NOMO-1 treated with DMSO at 0.1 percent for 48 hours (cell line): ENCODE measurements at regions not wholly inside any gene's neighbourhood (a gene's known extent, or its start where the extent isn't known, plus 50 kb on each side); places are given as distances from the start of the nearest gene placed in this dataset.
"Not testable (repeated sequence)": the region's sequence is repeated elsewhere in the genome, so short reads cannot be mapped to it uniquely, and the experiment has no call there.

ENCODE experiments used
- DNase-seq: peaks from one replicate; lab custom pipeline; 2025; ENCODE audit not compliant: unreplicated experiment; lab: John Stamatoyannopoulos, UW

- DNase-seq, result no peak
These were observed 127.8 kb upstream of the CADM1 start for GRCh38 chr11:115632061-115632460.

GRCh38 chr11:115631609-115632008 is 127.4 kb upstream of the CADM1 start:
- DNase-seq, result no peak

DNA sequence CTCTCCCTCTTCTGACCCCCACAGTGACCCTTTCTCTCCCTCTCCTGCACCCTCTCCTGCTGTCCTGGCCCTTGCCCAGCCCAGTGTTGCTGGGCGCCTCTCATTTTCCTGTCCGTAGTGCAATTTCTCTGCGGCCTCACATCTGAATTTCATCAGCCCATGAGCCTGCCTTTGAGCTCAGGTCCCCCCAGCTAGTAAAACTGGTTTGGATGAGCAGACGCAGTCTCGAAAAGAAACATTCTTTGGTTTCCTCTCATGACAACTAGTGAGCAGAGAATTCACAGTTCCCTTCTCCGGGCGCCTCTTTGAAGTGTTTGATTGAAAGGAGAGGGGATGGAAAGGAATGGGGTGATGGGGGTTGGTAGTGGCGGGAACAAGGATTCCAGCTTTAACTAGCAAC is 126.0 kb upstream of the CADM1 start:
- no peak for DNase-seq

DNA sequence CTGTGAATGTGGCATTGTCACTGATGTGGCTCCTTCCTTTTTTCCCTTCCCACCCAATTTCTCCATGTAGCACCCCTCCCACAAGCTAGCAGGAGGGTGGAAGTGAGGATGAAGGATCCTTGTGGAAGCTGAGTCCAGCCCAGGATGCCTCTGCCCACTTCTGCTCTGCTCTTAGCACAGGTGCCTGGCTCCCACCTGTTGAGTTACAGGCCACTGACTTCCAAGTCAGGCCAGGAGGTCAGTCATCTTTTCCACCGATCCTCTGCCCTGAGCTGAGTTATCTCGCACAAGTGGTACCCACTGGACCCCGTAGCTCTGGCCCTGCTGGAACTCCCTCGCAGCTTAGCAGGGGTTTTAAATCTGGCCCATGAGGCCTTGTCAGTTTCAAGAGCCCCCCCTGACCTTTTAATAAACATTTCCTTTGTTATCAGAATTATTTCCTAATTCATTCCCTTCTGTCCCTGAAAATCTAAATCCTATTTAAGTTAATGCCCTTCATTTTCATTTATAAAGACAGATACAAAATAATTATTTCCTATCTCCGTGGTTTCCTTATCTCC is 125.3 kb upstream of the CADM1 start:
- no peak for DNase-seq

DNA sequence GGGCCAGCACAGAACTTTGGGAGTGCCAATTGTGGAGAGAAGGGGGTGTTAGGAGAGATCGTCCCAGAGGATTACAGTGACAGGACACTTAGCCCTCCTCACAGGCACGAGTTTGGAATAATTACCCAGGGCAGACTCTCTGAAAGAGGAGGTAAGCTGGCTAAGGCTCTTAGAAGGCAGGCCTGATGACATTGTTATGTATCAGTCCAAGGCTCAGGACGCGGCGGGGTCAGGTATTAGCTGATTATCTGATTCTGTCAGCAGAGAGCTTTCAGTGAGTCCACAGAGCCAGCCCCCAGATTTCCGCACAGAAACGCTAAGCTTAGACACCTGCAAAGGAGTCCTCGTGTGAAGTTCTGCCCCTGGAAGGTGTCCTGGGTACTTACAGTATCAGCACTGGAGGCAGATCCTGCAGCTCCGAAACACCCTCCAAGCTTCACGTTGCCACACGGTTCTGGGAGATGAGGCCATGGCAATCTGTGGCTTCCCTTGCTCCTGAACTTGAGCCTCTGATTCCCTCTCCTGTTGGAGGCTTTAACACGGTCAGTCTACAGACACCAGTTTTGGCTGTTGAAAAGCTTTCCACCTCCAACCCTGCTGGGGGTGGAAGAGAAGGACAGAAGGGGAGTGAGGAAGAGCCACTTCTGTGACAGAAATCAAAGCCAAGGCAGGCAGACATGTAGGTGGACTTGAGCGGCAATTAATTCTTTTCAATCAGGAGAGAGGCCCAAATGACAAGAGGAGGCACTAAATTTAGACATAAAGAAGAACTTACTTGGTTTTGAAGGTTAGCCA is 123.6 kb upstream of the CADM1 start:
- DNase-seq, result no peak

DNA sequence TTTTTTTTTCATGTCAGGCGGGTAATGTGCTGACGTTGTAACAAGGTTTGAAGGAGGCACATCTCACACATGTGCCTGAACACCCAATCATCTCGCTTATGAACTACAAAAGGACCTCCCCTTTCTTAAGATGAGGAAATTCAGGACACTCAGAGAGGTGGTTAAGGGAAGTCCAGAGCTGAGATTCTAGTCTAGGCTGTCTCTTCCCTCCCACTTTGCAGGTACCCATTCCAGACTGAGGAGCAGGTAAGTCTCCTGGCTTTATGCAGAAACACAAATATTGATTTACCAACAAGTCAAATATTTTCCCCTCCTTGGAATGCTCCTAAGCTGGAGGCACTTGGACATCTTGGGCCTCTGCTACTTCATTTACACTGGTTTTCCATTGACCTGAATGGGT is 122.9 kb upstream of the CADM1 start:
- DNase-seq, result no peak

DNA sequence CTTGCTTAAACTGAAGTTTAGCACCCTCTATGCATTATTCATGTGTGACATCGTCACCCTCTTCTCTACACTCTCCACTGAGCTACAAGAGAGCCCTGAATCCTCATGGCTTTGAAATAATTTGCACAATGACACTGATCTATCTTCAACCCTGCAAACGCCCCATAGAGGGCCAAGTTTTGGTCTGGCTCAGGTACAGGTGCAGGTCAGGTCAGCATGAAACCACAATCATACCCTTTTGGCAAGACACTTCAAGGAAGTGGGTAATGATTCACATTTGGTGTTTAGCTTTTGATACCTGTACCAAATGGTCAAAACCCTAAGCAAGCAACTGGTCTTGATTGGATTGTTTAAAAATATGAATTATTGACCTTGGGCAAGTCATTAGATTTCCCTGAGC is 122.2 kb upstream of the CADM1 start:
- DNase-seq, result no peak

- no peak for DNase-seq
These were observed 121.3 kb upstream of the CADM1 start for GRCh38 chr11:115625502-115625901.

DNA sequence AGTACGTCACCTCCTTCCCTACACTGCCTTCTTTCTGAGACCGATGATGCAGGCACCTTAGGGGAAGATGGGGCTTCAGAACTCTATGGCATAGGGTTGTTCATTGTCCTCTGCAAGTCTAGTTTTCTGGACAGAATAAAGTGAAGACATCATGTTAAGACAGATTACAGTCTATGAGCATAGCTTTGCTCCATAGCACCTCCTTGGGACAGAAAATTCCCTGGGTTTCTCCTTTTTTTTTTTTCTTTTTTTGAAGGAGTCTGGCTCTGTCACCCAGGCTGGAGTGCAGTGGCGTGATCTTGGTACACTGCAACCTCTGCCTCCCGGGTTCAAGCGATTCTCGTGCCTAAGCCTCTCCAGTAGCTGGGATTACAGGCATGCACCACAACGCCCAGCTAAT is 119.8 kb upstream of the CADM1 start:
- DNase-seq, result no peak

GRCh38 chr11:115623021-115623451 is 118.8 kb upstream of the CADM1 start:
- no peak for DNase-seq

DNA sequence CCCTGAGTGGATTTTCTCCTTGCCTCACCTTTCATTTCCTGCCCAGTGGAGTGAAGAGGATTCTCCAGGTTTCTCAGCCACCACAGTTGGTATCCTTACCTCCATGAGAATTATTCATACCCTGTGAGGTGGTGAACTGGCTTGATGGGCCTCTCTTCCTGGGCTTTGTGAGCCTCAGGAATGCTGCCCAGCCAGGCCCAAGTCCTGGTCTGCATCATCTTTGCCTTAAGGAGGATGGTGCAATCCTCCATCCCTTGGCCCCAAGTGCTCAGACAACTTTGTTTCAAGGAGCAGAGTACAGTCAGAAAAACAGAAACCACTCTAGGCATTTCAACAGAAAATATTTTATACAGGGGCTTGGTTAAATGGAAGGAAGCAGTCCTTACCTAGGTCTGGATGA is 114.2 kb upstream of the CADM1 start:
- DNase-seq, result no peak

DNA sequence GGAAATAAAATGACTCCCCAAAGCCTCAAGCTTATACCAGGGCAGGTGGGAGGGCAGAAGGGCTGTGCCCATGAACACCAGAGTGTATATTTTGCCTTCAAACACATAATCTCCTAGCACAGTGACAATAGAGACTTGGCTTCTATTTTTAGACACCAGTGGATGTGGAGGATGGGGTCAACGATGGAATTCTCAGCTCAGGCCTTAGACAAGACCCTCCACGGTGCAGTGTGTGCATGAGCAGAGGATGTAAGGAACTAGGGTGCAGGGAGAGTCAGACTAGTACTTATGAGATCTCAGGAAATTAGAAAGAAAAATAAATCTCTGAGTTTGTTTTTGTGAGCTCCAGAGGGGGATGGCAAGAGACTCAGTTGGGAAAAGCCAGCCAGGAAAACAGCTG is 113.6 kb upstream of the CADM1 start:
- DNase-seq, result no peak

DNA sequence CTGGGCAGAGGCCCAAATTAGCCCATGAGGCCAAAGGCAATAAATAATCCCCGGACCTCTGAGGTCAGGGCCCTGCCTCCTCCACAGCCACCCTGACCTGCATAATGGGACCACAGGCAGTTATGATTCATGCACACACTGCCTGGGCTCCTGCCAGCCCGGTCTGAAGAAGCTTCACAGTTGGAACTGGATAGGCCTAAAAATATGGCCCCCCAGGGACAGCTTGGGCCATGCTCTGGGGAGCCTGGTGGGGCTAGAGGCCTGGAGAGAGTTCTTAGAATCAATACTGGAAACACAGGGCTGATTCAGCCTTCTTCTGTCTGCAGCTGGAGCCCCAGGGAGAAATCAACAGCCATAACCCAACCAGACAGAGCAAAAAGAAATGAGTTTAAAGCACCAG is 112.8 kb upstream of the CADM1 start:
- DNase-seq, result no peak

DNA sequence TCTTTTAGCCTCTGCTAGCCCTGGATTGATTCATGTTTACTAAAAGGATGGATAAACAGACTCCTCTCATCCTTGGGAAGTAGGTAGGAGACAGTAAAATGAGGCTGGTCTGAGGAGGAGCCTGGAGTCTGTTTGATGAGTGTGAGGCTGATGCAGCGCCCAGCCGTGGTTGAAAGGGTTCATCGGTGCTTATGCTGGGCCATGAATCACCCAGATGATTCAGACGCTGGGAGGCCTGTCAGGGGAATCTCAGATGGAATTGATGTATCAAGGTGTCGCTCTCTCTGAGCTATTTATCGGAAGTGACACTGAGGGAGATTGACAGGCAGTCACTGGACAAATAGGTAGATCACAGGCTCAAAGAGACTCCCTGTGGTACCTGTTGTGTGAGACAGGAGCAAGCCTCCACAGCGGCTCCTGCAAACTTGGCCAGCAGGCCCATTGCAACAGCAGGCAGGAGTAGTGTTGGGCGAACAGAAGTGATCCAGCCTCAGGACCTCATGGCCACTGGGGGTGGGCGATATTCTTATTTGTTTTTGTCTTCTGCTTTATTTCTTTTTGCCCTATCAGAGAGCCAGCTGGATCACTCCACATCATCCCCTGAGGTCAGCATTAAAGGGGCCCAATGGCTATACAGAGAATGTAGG is 109.9 kb upstream of the CADM1 start:
- DNase-seq, result no peak

GRCh38 chr11:115613004-115613403 is 108.8 kb upstream of the CADM1 start:
- no peak for DNase-seq

GRCh38 chr11:115612046-115612730 is 108.0 kb upstream of the CADM1 start:
- DNase-seq, result no peak

- no peak for DNase-seq
These were observed 107.1 kb upstream of the CADM1 start for GRCh38 chr11:115611343-115611742.

GRCh38 chr11:115610908-115611307 is 106.7 kb upstream of the CADM1 start:
- no peak for DNase-seq

- not testable (repeated sequence) for DNase-seq
These were observed 106.0 kb upstream of the CADM1 start for GRCh38 chr11:115610234-115610633.

DNA sequence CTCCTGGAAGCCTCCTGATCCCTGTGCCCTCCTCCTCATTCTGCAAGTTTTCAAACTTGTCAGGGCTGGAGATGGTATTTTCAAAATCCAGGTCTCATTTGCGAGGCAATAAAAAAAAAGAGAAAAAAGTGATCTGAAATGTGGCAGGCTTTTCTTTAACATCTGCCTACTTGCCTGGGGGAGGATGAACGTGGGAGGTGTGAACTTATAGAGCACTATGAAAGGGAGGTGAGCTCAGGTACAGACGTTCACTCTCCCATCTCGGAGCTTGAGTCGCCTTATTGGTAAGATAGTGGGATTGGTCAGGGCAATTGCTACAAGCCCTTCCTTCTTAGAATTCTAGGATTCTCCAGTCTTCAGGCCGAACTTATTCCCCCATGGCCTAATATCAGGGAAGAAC is 104.8 kb upstream of the CADM1 start:
- no peak for DNase-seq

- DNase-seq, result no peak
These were observed 103.5 kb upstream of the CADM1 start for GRCh38 chr11:115607621-115608221.
